K562 (cell line): ENCODE measurements at regions not wholly inside any gene's neighbourhood (a gene's known extent, or its start where the extent isn't known, plus 50 kb on each side); places are given as distances from the start of the nearest gene placed in this dataset.

Experiments
- CTCF ChIP-seq, 3 experiments: IDR thresholded peaks in 2 of 3; conservative IDR thresholded peaks in 1 of 3; 2 replicates each; pipeline ENCODE4 v1.5.1; 2011 to 2012; ENCODE audit warnings: low read length in 3 of 3, mild to moderate bottlenecking in 3 of 3, control low read depth in 2 of 3, improper control_type of control experiment in 1 of 3, inconsistent platforms in 1 of 3, low read depth in 1 of 3, mixed read lengths in 1 of 3, moderate library complexity in 1 of 3; ENCODE audit not compliant: insufficient read depth in 2 of 3
- EHMT2 ChIP-seq: fragments of 450-650 bp; IDR thresholded peaks from 2 replicates; pipeline ENCODE4 v1.6.1; 2018; ENCODE audit warnings: antibody characterized with exemption
- NR3C1 ChIP-seq: sonication (generic); formaldehyde crosslinking; IDR thresholded peaks from 2 replicates; pipeline ENCODE4 v1.8.1; 2022; ENCODE audit warnings: missing genetic modification reagents
- POLR2A ChIP-seq: fragments of 450-650 bp; conservative IDR thresholded peaks from 2 replicates; pipeline ENCODE4 v1.6.1; 2016
- ZNF274 ChIP-seq: IDR thresholded peaks from 2 replicates; pipeline ENCODE4 v1.6.1; 2011; ENCODE audit warnings: low read depth, mild to moderate bottlenecking, low read length, moderate library complexity, borderline replicate concordance

- TF ChIP-seq NR3C1 (CRISPR knock-in tag) (no peak), ZNF274 (no peak), POLR2A (no peak), EHMT2 (no peak), CTCF (IDR thresholded peaks at IDR 0.05 in 2 of 3, conservative IDR thresholded peaks at IDR 0.05 in 1 of 3; ENCODE audit: insufficient read depth in 2 of 3, low read depth in 1 of 3, low read length in 3 of 3) (no peak)
Measured at GRCh38 chr1:83006271-83006670, 992.7 kb downstream of the TTLL7 start.
